Gastroesophageal sphincter (tissue), 4 donors: ENCODE measurements at regions not wholly inside any gene's neighbourhood (a gene's known extent, or its start where the extent isn't known, plus 50 kb on each side); places are given as distances from the start of the nearest gene placed in this dataset.
A peak's percentile ranks its signal among the peaks of the same experiment; 100 is the strongest.

Experiments
- ATAC-seq: fragments of 150-250 bp; one replicate; pipeline ENCODE4 v1.9.1; 2016; ENCODE audit warnings: mild to moderate bottlenecking, moderate library complexity
- H3K27ac ChIP-seq, 4 donors: fragments of 200-600 bp; sonication (generic) in 3 of 4; 1 replicate in 3 of 4; 2 replicates in 1 of 4; pipeline ENCODE4 v1.5.1; 2016 to 2019
- H3K27me3 ChIP-seq: fragments of 200-600 bp; sonication (generic); one replicate; pipeline ENCODE4 v1.5.1; 2019
- H3K36me3 ChIP-seq, 2 donors: fragments of 200-600 bp; sonication (generic); one replicate each; pipeline ENCODE4 v1.5.1; 2019; ENCODE audit warnings: control low read depth in 1 of 2
- H3K4me1 ChIP-seq, 3 donors: fragments of 200-600 bp; sonication (generic); 1 replicate in 2 of 3; 2 replicates in 1 of 3; pipeline ENCODE4 v1.5.1; 2016 to 2019; ENCODE audit warnings: control low read depth in 2 of 3
- H3K4me3 ChIP-seq, 2 donors: fragments of 200-600 bp; sonication (generic); one replicate each; pipeline ENCODE4 v1.5.1; 2019; ENCODE audit warnings: mild to moderate bottlenecking in 1 of 2, moderate library complexity in 1 of 2
- H3K9me3 ChIP-seq, 3 donors: fragments of 200-600 bp; sonication (generic); one replicate each; pipeline ENCODE4 v1.5.1; 2017 to 2019; ENCODE audit warnings: control low read depth in 2 of 3
- CTCF ChIP-seq, 4 experiments: fragments of 200-600 bp in 2 of 4; fragments of 450-650 bp in 2 of 4; sonication (generic) in 1 of 4; IDR thresholded peaks; one replicate each; pipeline ENCODE4 v1.5.1; 2017 to 2019; ENCODE audit warnings: antibody characterized with exemption in 4 of 4, mild to moderate bottlenecking in 2 of 4, moderate library complexity in 2 of 4
- EP300 ChIP-seq: sonication (generic); formaldehyde crosslinking; IDR thresholded peaks from one replicate; pipeline ENCODE4 v1.6.1; 2017; ENCODE audit warnings: antibody characterized with exemption, mild to moderate bottlenecking
- POLR2A ChIP-seq, 2 donors: fragments of 450-650 bp; IDR thresholded peaks; one replicate each; pipeline ENCODE4 v1.6.1; 2017; ENCODE audit warnings: antibody characterized with exemption in 2 of 2, mild to moderate bottlenecking in 2 of 2, moderate library complexity in 1 of 2
- POLR2AphosphoS5 ChIP-seq: sonication (generic); formaldehyde crosslinking; IDR thresholded peaks from one replicate; pipeline ENCODE4 v1.6.1; 2017; ENCODE audit warnings: antibody characterized with exemption
- WGBS, 2 donors: methylation state at CpG; one replicate each; pipeline ENCODE4 v1.1.5; 2018; ENCODE audit warnings: low coverage in 1 of 2; 5-methylcytosine and 5-hydroxymethylcytosine counted together

DNA sequence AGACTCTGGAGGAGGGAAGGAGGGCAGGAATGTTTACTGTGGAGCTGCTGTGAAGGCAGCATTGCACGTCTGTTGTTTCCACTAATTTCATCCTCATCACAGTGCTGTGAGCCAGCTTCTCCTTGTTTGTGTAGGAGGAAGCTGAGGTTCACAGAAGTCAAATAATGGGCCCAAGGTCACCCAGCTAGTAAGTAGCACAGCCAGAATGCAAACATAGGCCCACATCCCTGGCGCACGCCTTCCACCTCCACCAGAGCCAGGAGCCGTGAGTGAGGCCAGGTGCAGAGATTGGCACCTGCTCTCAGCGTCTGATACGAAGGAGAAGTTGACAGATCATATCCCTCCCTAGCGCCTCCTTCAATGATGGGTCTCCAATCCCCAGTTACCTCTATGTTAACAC lies 93.6 kb downstream of the HTR5A start:
- H3K27ac ChIP-seq, result no peak overlapping the region
- H3K4me1 ChIP-seq, result no peaks in the 10 kb centered on the region
- ATAC-seq, result no peak
- peaks cover 0 to under 1% (median 0%) of the 10 kb centered on the region in 3 donors for H3K9me3 ChIP-seq
- peaks cover 44% of the 10 kb centered on the region for H3K27me3 ChIP-seq
- 61 to 90% methylated on average over 2 to 5 of the region's 7 CpGs for WGBS, 2 donors
- no peak overlapping the region for H3K4me3 ChIP-seq
- TF ChIP-seq POLR2AphosphoS5, result no peak
- TF ChIP-seq EP300, result no peak
- TF ChIP-seq POLR2A (IDR thresholded peaks at IDR 0.05), result no peak
- H3K36me3 ChIP-seq, result no peaks in the 10 kb centered on the region

- Histone ChIP-seq H3K27ac (no peak overlapping the region), H3K36me3 (no peaks in the 10 kb centered on the region), H3K4me3 (no peak overlapping the region), H3K4me1 (no peaks in the 10 kb centered on the region), H3K27me3 (peaks cover 51% of the 10 kb centered on the region), H3K9me3 (no peaks in the 10 kb centered on the region)
- WGBS, 2 donors, result 81 to 87% methylated on average over 6 to 8 of the region's 8 CpGs
- TF ChIP-seq POLR2AphosphoS5, result no peak
- TF ChIP-seq EP300, result no peak
- TF ChIP-seq CTCF (IDR thresholded peaks at IDR 0.05), result no peak
- no peak for TF ChIP-seq POLR2A (IDR thresholded peaks at IDR 0.05)
- no peak for ATAC-seq
Measured at GRCh38 chr7:155164316-155164715, 94.2 kb downstream of the HTR5A start.

GRCh38 chr7:155166108-155166507 lies 96.0 kb downstream of the HTR5A start:
- TF ChIP-seq CTCF (IDR thresholded peaks at IDR 0.05), result no peak
- no peak for TF ChIP-seq POLR2AphosphoS5
- no peak for TF ChIP-seq POLR2A (IDR thresholded peaks at IDR 0.05)
- no peak for TF ChIP-seq EP300
- no peaks in the 10 kb centered on the region for H3K4me1 ChIP-seq
- H3K36me3 ChIP-seq, result no peaks in the 10 kb centered on the region
- ATAC-seq, result no peak
- peaks cover 53% of the 10 kb centered on the region for H3K27me3 ChIP-seq
- H3K27ac ChIP-seq, result no peak overlapping the region
- no peak overlapping the region for H3K4me3 ChIP-seq
- no peaks in the 10 kb centered on the region for H3K9me3 ChIP-seq
- WGBS, 2 donors, result 40 to 84% methylated on average over 1 to 3 of the region's 11 CpGs

- TF ChIP-seq POLR2AphosphoS5, result no peak
- TF ChIP-seq EP300, result no peak
- TF ChIP-seq POLR2A (IDR thresholded peaks at IDR 0.05), result no peak
- TF ChIP-seq CTCF (IDR thresholded peaks at IDR 0.05), result no peak
- Histone ChIP-seq H3K9me3 (no peaks in the 10 kb centered on the region), H3K4me1 (no peaks in the 10 kb centered on the region), H3K4me3 (no peak overlapping the region), H3K27me3 (peaks cover 47% of the 10 kb centered on the region), H3K36me3 (no peaks in the 10 kb centered on the region), H3K27ac (no peak overlapping the region)
- peak; percentile 86 for ATAC-seq
- 48% methylated on average over 12 of the region's 28 CpGs; no CpG with 5 or more reads in 1 of the 2 donors for WGBS, 2 donors
Measured at GRCh38 chr7:155166673-155167370, 96.7 kb downstream of the HTR5A start.

GRCh38 chr7:155167706-155168365 lies 97.7 kb downstream of the HTR5A start:
- Histone ChIP-seq H3K4me1 (no peaks in the 10 kb centered on the region), H3K27me3 (peaks cover 54% of the 10 kb centered on the region), H3K27ac (no peak overlapping the region), H3K4me3 (no peak overlapping the region), H3K36me3 (no peaks in the 10 kb centered on the region), H3K9me3 (no peaks in the 10 kb centered on the region)
- no peak for ATAC-seq
- 84% methylated on average over 6 of the region's 19 CpGs; no CpG with 5 or more reads in 1 of the 2 donors for WGBS, 2 donors
- TF ChIP-seq EP300 (no peak), POLR2AphosphoS5 (no peak), CTCF (IDR thresholded peaks at IDR 0.05) (no peak), POLR2A (IDR thresholded peaks at IDR 0.05) (no peak)
